ENCODE measurements at regions not wholly inside any gene's neighbourhood (a gene's known extent, or its start where the extent isn't known, plus 50 kb on each side); places are given as distances from the start of the nearest gene placed in this dataset.

GRCh38 chr14:98309591-98309990 is 962.4 kb downstream of the BCL11B start:
- no peak overlapping the region for H3K27ac ChIP-seq (ENCODE audit: low read depth in 1 of 2, low read length in 1 of 2)
- no peaks in the 10 kb centered on the region for H3K27me3 ChIP-seq (ENCODE audit: control insufficient read depth in 2 of 2, insufficient read depth in 1 of 2, low read length in 1 of 2)

GRCh38 chr14:98312006-98312405 is 960.0 kb downstream of the BCL11B start:
- Histone ChIP-seq H3K27me3 (ENCODE audit: control insufficient read depth in 2 of 2, insufficient read depth in 1 of 2, low read length in 1 of 2) (no peaks in the 10 kb centered on the region), H3K9me3 (ENCODE audit: control insufficient read depth in 2 of 2, insufficient read depth in 1 of 2, low read length in 1 of 2) (no peaks in the 10 kb centered on the region), H3K27ac (ENCODE audit: low read depth in 1 of 2, low read length in 1 of 2) (no peak overlapping the region), H3K36me3 (ENCODE audit: control insufficient read depth in 2 of 2, insufficient read depth in 2 of 2, low read length in 1 of 2) (no peaks in the 10 kb centered on the region), H3K4me1 (ENCODE audit: control insufficient read depth in 2 of 2, insufficient read depth in 2 of 2, low read length in 2 of 2) (no peaks in the 10 kb centered on the region), H3K4me3 (ENCODE audit: low read length in 2 of 2) (no peak overlapping the region)
- DNase-seq (ENCODE audit: low read depth in 6 of 9, low spot score in 9 of 9): no peak
- WGBS: 96% methylated on average over 1 of the region's 1 CpG

More at GRCh38 chr14:98309591-98309990, 962.4 kb downstream of the BCL11B start:
- Histone ChIP-seq H3K9me3 (ENCODE audit: control insufficient read depth in 2 of 2, insufficient read depth in 1 of 2, low read length in 1 of 2) (peaks cover 0 to 3% of the 10 kb centered on the region in 2 donors), H3K4me1 (ENCODE audit: control insufficient read depth in 2 of 2, insufficient read depth in 2 of 2, low read length in 2 of 2) (no peaks in the 10 kb centered on the region), H3K4me3 (ENCODE audit: low read length in 2 of 2) (no peak overlapping the region), H3K36me3 (ENCODE audit: control insufficient read depth in 2 of 2, insufficient read depth in 2 of 2, low read length in 1 of 2) (no peaks in the 10 kb centered on the region)
- WGBS: 100% methylated on average over 1 of the region's 1 CpG
- DNase-seq (ENCODE audit: low read depth in 6 of 9, low spot score in 9 of 9): no peak

GRCh38 chr14:98321841-98322240 is 950.2 kb downstream of the BCL11B start:
- Histone ChIP-seq H3K36me3 (ENCODE audit: control insufficient read depth in 2 of 2, insufficient read depth in 2 of 2, low read length in 1 of 2) (no peaks in the 10 kb centered on the region), H3K4me3 (ENCODE audit: low read length in 2 of 2) (no peak overlapping the region), H3K27ac (ENCODE audit: low read depth in 1 of 2, low read length in 1 of 2) (no peak overlapping the region), H3K4me1 (ENCODE audit: control insufficient read depth in 2 of 2, insufficient read depth in 2 of 2, low read length in 2 of 2) (no peaks in the 10 kb centered on the region), H3K9me3 (ENCODE audit: control insufficient read depth in 2 of 2, insufficient read depth in 1 of 2, low read length in 1 of 2) (peaks cover 0 to 8% of the 10 kb centered on the region in 2 donors), H3K27me3 (ENCODE audit: control insufficient read depth in 2 of 2, insufficient read depth in 1 of 2, low read length in 1 of 2) (no peaks in the 10 kb centered on the region)
- 77% methylated on average over 3 of the region's 3 CpGs for WGBS
- no peak for DNase-seq (ENCODE audit: low read depth in 6 of 9, low spot score in 9 of 9)

- Histone ChIP-seq H3K27ac (ENCODE audit: low read depth in 1 of 2, low read length in 1 of 2) (no peak overlapping the region), H3K36me3 (ENCODE audit: control insufficient read depth in 2 of 2, insufficient read depth in 2 of 2, low read length in 1 of 2) (no peaks in the 10 kb centered on the region), H3K4me1 (ENCODE audit: control insufficient read depth in 2 of 2, insufficient read depth in 2 of 2, low read length in 2 of 2) (no peaks in the 10 kb centered on the region), H3K9me3 (ENCODE audit: control insufficient read depth in 2 of 2, insufficient read depth in 1 of 2, low read length in 1 of 2) (peaks cover 0 to 3% of the 10 kb centered on the region in 2 donors), H3K27me3 (ENCODE audit: control insufficient read depth in 2 of 2, insufficient read depth in 1 of 2, low read length in 1 of 2) (no peaks in the 10 kb centered on the region), H3K4me3 (ENCODE audit: low read length in 2 of 2) (no peak overlapping the region)
- DNase-seq (ENCODE audit: low read depth in 6 of 9, low spot score in 9 of 9): no peak
- WGBS: 99% methylated on average over 2 of the region's 2 CpGs
Measured at GRCh38 chr14:98323836-98324235, 948.2 kb downstream of the BCL11B start.

- no peaks in the 10 kb centered on the region for H3K27me3 ChIP-seq (ENCODE audit: control insufficient read depth in 2 of 2, insufficient read depth in 1 of 2, low read length in 1 of 2)
- no peaks in the 10 kb centered on the region for H3K4me1 ChIP-seq (ENCODE audit: control insufficient read depth in 2 of 2, insufficient read depth in 2 of 2, low read length in 2 of 2)
- peaks cover 0 to 9% of the 10 kb centered on the region in 2 donors for H3K9me3 ChIP-seq (ENCODE audit: control insufficient read depth in 2 of 2, insufficient read depth in 1 of 2, low read length in 1 of 2)
- no peak overlapping the region for H3K27ac ChIP-seq (ENCODE audit: low read depth in 1 of 2, low read length in 1 of 2)
- no peak for DNase-seq (ENCODE audit: low read depth in 6 of 9, low spot score in 9 of 9)
- 97% methylated on average over 1 of the region's 1 CpG for WGBS
- no peak overlapping the region for H3K4me3 ChIP-seq (ENCODE audit: low read length in 2 of 2)
- H3K36me3 ChIP-seq (ENCODE audit: control insufficient read depth in 2 of 2, insufficient read depth in 2 of 2, low read length in 1 of 2): no peaks in the 10 kb centered on the region
Measured at GRCh38 chr14:98325761-98326160, 946.2 kb downstream of the BCL11B start.

- Histone ChIP-seq H3K4me3 (ENCODE audit: low read length in 2 of 2) (no peak overlapping the region), H3K9me3 (ENCODE audit: control insufficient read depth in 2 of 2, insufficient read depth in 1 of 2, low read length in 1 of 2) (peaks cover 0 to 15% of the 10 kb centered on the region in 2 donors)
Measured at GRCh38 chr14:98328496-98328895, 943.5 kb downstream of the BCL11B start.

GRCh38 chr14:98334186-98334585 is 937.8 kb downstream of the BCL11B start:
- Histone ChIP-seq H3K4me1 (ENCODE audit: control insufficient read depth in 2 of 2, insufficient read depth in 2 of 2, low read length in 2 of 2) (peaks cover 0 to 2% of the 10 kb centered on the region in 2 donors), H3K36me3 (ENCODE audit: control insufficient read depth in 2 of 2, insufficient read depth in 2 of 2, low read length in 1 of 2) (no peaks in the 10 kb centered on the region), H3K9me3 (ENCODE audit: control insufficient read depth in 2 of 2, insufficient read depth in 1 of 2, low read length in 1 of 2) (peaks cover 0 to 11% of the 10 kb centered on the region in 2 donors), H3K27ac (ENCODE audit: low read depth in 1 of 2, low read length in 1 of 2) (no peak overlapping the region), H3K4me3 (ENCODE audit: low read length in 2 of 2) (no peak overlapping the region), H3K27me3 (ENCODE audit: control insufficient read depth in 2 of 2, insufficient read depth in 1 of 2, low read length in 1 of 2) (no peaks in the 10 kb centered on the region)
- 95% methylated on average over 5 of the region's 5 CpGs for WGBS
- DNase-seq (ENCODE audit: low read depth in 6 of 9, low spot score in 9 of 9): no peak

More at GRCh38 chr14:98328496-98328895, 943.5 kb downstream of the BCL11B start:
- Histone ChIP-seq H3K4me1 (ENCODE audit: control insufficient read depth in 2 of 2, insufficient read depth in 2 of 2, low read length in 2 of 2) (no peaks in the 10 kb centered on the region), H3K27me3 (ENCODE audit: control insufficient read depth in 2 of 2, insufficient read depth in 1 of 2, low read length in 1 of 2) (no peaks in the 10 kb centered on the region), H3K36me3 (ENCODE audit: control insufficient read depth in 2 of 2, insufficient read depth in 2 of 2, low read length in 1 of 2) (no peaks in the 10 kb centered on the region), H3K27ac (ENCODE audit: low read depth in 1 of 2, low read length in 1 of 2) (no peak overlapping the region)
- WGBS: 97% methylated on average over 6 of the region's 6 CpGs
- DNase-seq (ENCODE audit: low read depth in 6 of 9, low spot score in 9 of 9): no peak

- Histone ChIP-seq H3K27me3 (ENCODE audit: control insufficient read depth in 2 of 2, insufficient read depth in 1 of 2, low read length in 1 of 2) (no peaks in the 10 kb centered on the region), H3K27ac (ENCODE audit: low read depth in 1 of 2, low read length in 1 of 2) (no peak overlapping the region), H3K4me3 (ENCODE audit: low read length in 2 of 2) (no peak overlapping the region), H3K4me1 (ENCODE audit: control insufficient read depth in 2 of 2, insufficient read depth in 2 of 2, low read length in 2 of 2) (peaks cover 0 to 3% of the 10 kb centered on the region in 2 donors), H3K9me3 (ENCODE audit: control insufficient read depth in 2 of 2, insufficient read depth in 1 of 2, low read length in 1 of 2) (peaks cover 0 to 14% of the 10 kb centered on the region in 2 donors), H3K36me3 (ENCODE audit: control insufficient read depth in 2 of 2, insufficient read depth in 2 of 2, low read length in 1 of 2) (no peaks in the 10 kb centered on the region)
- 94% methylated on average over 3 of the region's 3 CpGs for WGBS
- DNase-seq (ENCODE audit: low read depth in 6 of 9, low spot score in 9 of 9): no peak
Measured at GRCh38 chr14:98341211-98341610, 930.8 kb downstream of the BCL11B start.

GRCh38 chr14:98345161-98345560 is 926.8 kb downstream of the BCL11B start:
- Histone ChIP-seq H3K4me1 (ENCODE audit: control insufficient read depth in 2 of 2, insufficient read depth in 2 of 2, low read length in 2 of 2) (peaks cover 0 to 9% of the 10 kb centered on the region in 2 donors), H3K27me3 (ENCODE audit: control insufficient read depth in 2 of 2, insufficient read depth in 1 of 2, low read length in 1 of 2) (no peaks in the 10 kb centered on the region), H3K4me3 (ENCODE audit: low read length in 2 of 2) (no peak overlapping the region), H3K27ac (ENCODE audit: low read depth in 1 of 2, low read length in 1 of 2) (no peak overlapping the region), H3K9me3 (ENCODE audit: control insufficient read depth in 2 of 2, insufficient read depth in 1 of 2, low read length in 1 of 2) (peaks cover 0 to 14% of the 10 kb centered on the region in 2 donors), H3K36me3 (ENCODE audit: control insufficient read depth in 2 of 2, insufficient read depth in 2 of 2, low read length in 1 of 2) (no peaks in the 10 kb centered on the region)
- 87% methylated on average over 5 of the region's 5 CpGs for WGBS
- no peak for DNase-seq (ENCODE audit: low read depth in 6 of 9, low spot score in 9 of 9)

GRCh38 chr14:98347686-98348085 is 924.3 kb downstream of the BCL11B start:
- Histone ChIP-seq H3K27ac (ENCODE audit: low read depth in 1 of 2, low read length in 1 of 2) (no peak overlapping the region), H3K27me3 (ENCODE audit: control insufficient read depth in 2 of 2, insufficient read depth in 1 of 2, low read length in 1 of 2) (no peaks in the 10 kb centered on the region), H3K9me3 (ENCODE audit: control insufficient read depth in 2 of 2, insufficient read depth in 1 of 2, low read length in 1 of 2) (peaks cover 0 to 7% of the 10 kb centered on the region in 2 donors), H3K4me3 (ENCODE audit: low read length in 2 of 2) (no peak overlapping the region), H3K36me3 (ENCODE audit: control insufficient read depth in 2 of 2, insufficient read depth in 2 of 2, low read length in 1 of 2) (no peaks in the 10 kb centered on the region), H3K4me1 (ENCODE audit: control insufficient read depth in 2 of 2, insufficient read depth in 2 of 2, low read length in 2 of 2) (peaks cover 0 to 15% of the 10 kb centered on the region in 2 donors)
- DNase-seq (ENCODE audit: low read depth in 6 of 9, low spot score in 9 of 9): no peak
- 97% methylated on average over 7 of the region's 7 CpGs for WGBS
